ENCODE measurements at regions not wholly inside any gene's neighbourhood (a gene's known extent, or its start where the extent isn't known, plus 50 kb on each side); places are given as distances from the start of the nearest gene placed in this dataset.

DNA sequence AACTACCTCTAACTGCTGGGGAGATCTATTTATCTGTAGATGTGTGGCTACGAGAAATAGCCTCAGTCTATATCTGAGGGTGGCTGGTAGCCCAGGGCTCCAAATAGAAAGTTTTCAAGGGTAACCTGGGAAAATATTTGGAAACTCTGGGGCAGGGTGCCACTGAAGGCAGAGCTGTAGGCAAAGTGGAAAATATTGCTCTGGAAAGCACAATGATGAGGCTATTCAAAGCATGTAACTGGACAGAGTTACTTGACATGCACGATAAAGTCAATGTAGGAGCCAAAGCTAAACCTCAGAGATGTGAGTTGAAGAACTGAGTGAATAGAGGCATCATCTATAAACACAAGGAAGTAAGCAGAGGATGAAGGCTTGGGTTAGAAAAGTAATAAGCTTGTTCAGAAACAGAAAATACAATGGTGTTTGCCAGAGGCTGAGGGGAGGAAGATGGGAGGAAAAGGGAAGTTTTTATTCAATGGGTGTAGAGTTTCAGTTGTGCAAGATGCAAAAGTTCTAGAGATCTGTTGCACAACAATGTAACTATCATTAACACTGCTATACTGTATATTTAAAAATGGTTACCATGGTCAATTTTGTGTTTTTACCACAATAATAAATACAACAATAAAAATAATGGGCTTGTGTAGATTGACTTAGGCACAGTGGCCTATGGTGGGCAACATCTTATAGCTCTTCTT is 171.6 kb downstream of the MBD2 start:
- dilution Hi-C loops (cut with HindIII; ENCODE audit: low sequenced_read_pairs, unreplicated experiment) = no loop called here
- Histone ChIP-seq H3K14ac (replicated peaks; ENCODE audit: low read depth, low read length) (no peak overlapping the region), H2BK5ac (ENCODE audit: low read depth, low read length, poor library complexity, severe bottlenecking) (no peak overlapping the region), H2AK5ac (ENCODE audit: low read depth, low read length) (no peak overlapping the region), H2AFZ (replicated peaks; ENCODE audit: low read length, poor library complexity) (no peak overlapping the region), H3K4me3 (ENCODE audit: insufficient read depth, low read depth, low read length) (no peak overlapping the region), H4K91ac (ENCODE audit: insufficient read depth, low read depth, low read length) (no peak overlapping the region), H3K4me1 (ENCODE audit: control insufficient read depth, insufficient read depth, low read length) (no peaks in the 10 kb centered on the region), H3K27me3 (ENCODE audit: control insufficient read depth, insufficient read depth, low read length) (no peaks in the 10 kb centered on the region), H3K9me3 (ENCODE audit: control insufficient read depth, insufficient read depth, low read length) (0 out of 2 replicates have a peak, but pooled peaks cover 2% of the 10 kb centered on the region), H3K23ac (ENCODE audit: low read depth, low read length) (no peak overlapping the region), H2AK9ac (replicated peaks; ENCODE audit: low read depth, low read length, poor library complexity) (no peak overlapping the region), H3K4ac (ENCODE audit: low read depth, low read length) (no peak overlapping the region), H3K9me1 (ENCODE audit: insufficient read depth, low read length) (no peaks in the 10 kb centered on the region), H4K20me1 (ENCODE audit: insufficient read depth, low read length) (no peaks in the 10 kb centered on the region), H3K79me1 (ENCODE audit: low read depth in 1 of 2, low read length in 2 of 2) (no peaks in the 10 kb centered on the region), H3K18ac (ENCODE audit: low read depth, low read length) (no peak overlapping the region), H2BK15ac (ENCODE audit: low read depth, low read length) (no peak overlapping the region), H4K8ac (ENCODE audit: low read depth in 2 of 2, low read length in 2 of 2) (no peak overlapping the region), H3K9ac (ENCODE audit: low read depth, low read length) (no peak overlapping the region), H3K36me3 (ENCODE audit: control insufficient read depth, insufficient read depth, low read length) (no peaks in the 10 kb centered on the region), H2BK20ac (ENCODE audit: low read depth, low read length) (no peak overlapping the region), H3K27ac (ENCODE audit: insufficient read depth, low read length) (no peak overlapping the region), H4K5ac (ENCODE audit: low read depth, low read length) (no peak overlapping the region), H3K4me2 (ENCODE audit: low read depth, low read length) (no peak overlapping the region), H2BK120ac (ENCODE audit: low read depth, low read length) (no peak overlapping the region), H3K56ac (ENCODE audit: extremely low read depth, insufficient read depth, low read length) (no peak overlapping the region)
- ChIA-PET POLR2A (ENCODE audit: unreplicated experiment) (no interaction called here), CTCF (no interaction called here)
- DNase-seq (no peak), ATAC-seq (ENCODE audit: low read depth) (no peak)
- WGBS, 2 experiments (ENCODE audit: extremely low coverage in 2 of 2, insufficient read length in 1 of 2) = no CpG with 5 or more reads among the region's 2 CpGs
- TF ChIP-seq, protein P1, sequence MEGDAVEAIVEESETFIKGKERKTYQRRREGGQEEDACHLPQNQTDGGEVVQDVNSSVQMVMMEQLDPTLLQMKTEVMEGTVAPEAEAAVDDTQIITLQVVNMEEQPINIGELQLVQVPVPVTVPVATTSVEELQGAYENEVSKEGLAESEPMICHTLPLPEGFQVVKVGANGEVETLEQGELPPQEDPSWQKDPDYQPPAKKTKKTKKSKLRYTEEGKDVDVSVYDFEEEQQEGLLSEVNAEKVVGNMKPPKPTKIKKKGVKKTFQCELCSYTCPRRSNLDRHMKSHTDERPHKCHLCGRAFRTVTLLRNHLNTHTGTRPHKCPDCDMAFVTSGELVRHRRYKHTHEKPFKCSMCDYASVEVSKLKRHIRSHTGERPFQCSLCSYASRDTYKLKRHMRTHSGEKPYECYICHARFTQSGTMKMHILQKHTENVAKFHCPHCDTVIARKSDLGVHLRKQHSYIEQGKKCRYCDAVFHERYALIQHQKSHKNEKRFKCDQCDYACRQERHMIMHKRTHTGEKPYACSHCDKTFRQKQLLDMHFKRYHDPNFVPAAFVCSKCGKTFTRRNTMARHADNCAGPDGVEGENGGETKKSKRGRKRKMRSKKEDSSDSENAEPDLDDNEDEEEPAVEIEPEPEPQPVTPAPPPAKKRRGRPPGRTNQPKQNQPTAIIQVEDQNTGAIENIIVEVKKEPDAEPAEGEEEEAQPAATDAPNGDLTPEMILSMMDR (conservative IDR thresholded peaks at IDR 0.05; ENCODE audit: low read depth, low read length) = no peak
- TF ChIP-seq, protein P2, sequence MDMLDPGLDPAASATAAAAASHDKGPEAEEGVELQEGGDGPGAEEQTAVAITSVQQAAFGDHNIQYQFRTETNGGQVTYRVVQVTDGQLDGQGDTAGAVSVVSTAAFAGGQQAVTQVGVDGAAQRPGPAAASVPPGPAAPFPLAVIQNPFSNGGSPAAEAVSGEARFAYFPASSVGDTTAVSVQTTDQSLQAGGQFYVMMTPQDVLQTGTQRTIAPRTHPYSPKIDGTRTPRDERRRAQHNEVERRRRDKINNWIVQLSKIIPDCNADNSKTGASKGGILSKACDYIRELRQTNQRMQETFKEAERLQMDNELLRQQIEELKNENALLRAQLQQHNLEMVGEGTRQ (IDR thresholded peaks at IDR 0.05; ENCODE audit: low read depth, low read length) = no peak
- TF ChIP-seq SMC3 (IDR thresholded peaks at IDR 0.05; ENCODE audit: low read depth, low read length) (no peak), BHLHE40 (IDR thresholded peaks at IDR 0.05; ENCODE audit: low read depth, low read length) (no peak), CEBPB (IDR thresholded peaks at IDR 0.05; ENCODE audit: low read depth, low read length) (no peak), POLR2A (IDR thresholded peaks at IDR 0.05; ENCODE audit: low read depth, low read length) (no peak), MAFK (IDR thresholded peaks at IDR 0.05; ENCODE audit: low read depth, low read length) (no peak), RAD21 (IDR thresholded peaks at IDR 0.05; ENCODE audit: low read length) (no peak), MAZ (IDR thresholded peaks at IDR 0.05; ENCODE audit: borderline replicate concordance, low read depth, low read length) (no peak), MXI1 (IDR thresholded peaks at IDR 0.05; ENCODE audit: borderline replicate concordance, low read depth, low read length) (no peak), CHD1 (IDR thresholded peaks at IDR 0.05; ENCODE audit: low read depth, low read length) (no peak)
- TF ChIP-seq, protein P3, sequence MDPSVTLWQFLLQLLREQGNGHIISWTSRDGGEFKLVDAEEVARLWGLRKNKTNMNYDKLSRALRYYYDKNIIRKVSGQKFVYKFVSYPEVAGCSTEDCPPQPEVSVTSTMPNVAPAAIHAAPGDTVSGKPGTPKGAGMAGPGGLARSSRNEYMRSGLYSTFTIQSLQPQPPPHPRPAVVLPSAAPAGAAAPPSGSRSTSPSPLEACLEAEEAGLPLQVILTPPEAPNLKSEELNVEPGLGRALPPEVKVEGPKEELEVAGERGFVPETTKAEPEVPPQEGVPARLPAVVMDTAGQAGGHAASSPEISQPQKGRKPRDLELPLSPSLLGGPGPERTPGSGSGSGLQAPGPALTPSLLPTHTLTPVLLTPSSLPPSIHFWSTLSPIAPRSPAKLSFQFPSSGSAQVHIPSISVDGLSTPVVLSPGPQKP (IDR thresholded peaks at IDR 0.05; ENCODE audit: borderline replicate concordance, low read depth, low read length) = no peak
- in situ Hi-C loops (cut with MboI; ENCODE audit: low sequenced_read_pairs) = no loop called here
- intact Hi-C loops (cut with micrococcal nuclease) = no loop called here
- no TSS peak for BruUV-seq (replicated peaks)

All from IMR-90 (cell line).